Sigmoid colon (tissue), 6 donors: ENCODE measurements at regions not wholly inside any gene's neighbourhood (a gene's known extent, or its start where the extent isn't known, plus 50 kb on each side); places are given as distances from the start of the nearest gene placed in this dataset.

ENCODE experiments used
- DNase-seq: peaks from one replicate; pipeline ENCODE4 v3.0.0-alpha.2; 2019
- H3K27ac ChIP-seq, 4 donors: fragments of 200-600 bp; sonication (generic); one replicate each; pipeline ENCODE4 v1.5.1; 2016 to 2019; ENCODE audit warnings: mild to moderate bottlenecking in 1 of 4
- H3K27me3 ChIP-seq, 3 donors: fragments of 200-600 bp; sonication (generic); one replicate each; pipeline ENCODE4 v1.5.1; 2019; ENCODE audit warnings: mild to moderate bottlenecking in 1 of 3
- H3K36me3 ChIP-seq, 4 donors: fragments of 200-600 bp; sonication (generic); one replicate each; pipeline ENCODE4 v1.5.1; 2016 to 2019
- H3K4me1 ChIP-seq, 4 donors: fragments of 200-600 bp; sonication (generic); one replicate each; pipeline ENCODE4 v1.5.1; 2017 to 2019
- H3K4me3 ChIP-seq, 4 donors: fragments of 200-600 bp; sonication (generic); one replicate each; pipeline ENCODE4 v1.5.1; 2017 to 2019; ENCODE audit warnings: mild to moderate bottlenecking in 2 of 4, moderate library complexity in 1 of 4
- H3K9me3 ChIP-seq, 4 donors: fragments of 200-600 bp in 3 of 4; sonication (generic) in 3 of 4; one replicate each; pipeline versions ENCODE4 v1.5.1 to v1.6.1; 2013 to 2019
- EP300 ChIP-seq, 4 donors: sonication (generic); formaldehyde crosslinking; IDR thresholded peaks; one replicate each; pipeline ENCODE4 v1.6.1; 2017; ENCODE audit warnings: antibody characterized with exemption in 4 of 4
- POLR2A ChIP-seq, 2 donors: fragments of 450-650 bp; IDR thresholded peaks; one replicate each; pipeline ENCODE4 v1.6.1; 2016; ENCODE audit warnings: antibody characterized with exemption in 2 of 2, mild to moderate bottlenecking in 2 of 2, moderate library complexity in 2 of 2
- POLR2AphosphoS5 ChIP-seq, 4 donors: sonication (generic); formaldehyde crosslinking; IDR thresholded peaks; one replicate each; pipeline ENCODE4 v1.6.1; 2017; ENCODE audit warnings: antibody characterized with exemption in 4 of 4
- WGBS, 2 donors: extraction: QIAGEN DNeasy Blood & Tissue Kit; methylation state at CpG; one replicate each; pipeline ENCODE4 v1.1.7; 2013; 5-methylcytosine and 5-hydroxymethylcytosine counted together
- intact Hi-C: fragments of 100-400 bp; cut with DNase I; formaldehyde crosslinking; loops from one replicate; pipeline ENCODE4 v1.15.1; 2023
- TF ChIP-seq, protein P1 (sequence below), 4 experiments: fragments of 450-650 bp in 3 of 4; fragments of 200-600 bp in 1 of 4; IDR thresholded peaks; one replicate each; pipeline ENCODE4 v1.5.1; 2016 to 2019; ENCODE audit warnings: antibody characterized with exemption in 4 of 4, mild to moderate bottlenecking in 3 of 4, moderate library complexity in 2 of 4
- donor health status: healthy with polysubstance abuse.
- donor health status: healthy.

GRCh38 chr17:31758646-31759045 is 100.4 kb downstream of the COPRS start:
- no peak for DNase-seq
- Histone ChIP-seq H3K4me1 (no peaks in the 10 kb centered on the region), H3K36me3 (no peaks in the 10 kb centered on the region), H3K4me3 (no peak overlapping the region), H3K9me3 (no peaks in the 10 kb centered on the region), H3K27ac (no peak overlapping the region), H3K27me3 (no peaks in the 10 kb centered on the region)
- intact Hi-C loops = no loop called here
- WGBS, 2 donors = 86 to 93% methylated on average over 1 of the region's 1 CpG
- TF ChIP-seq, protein P1, sequence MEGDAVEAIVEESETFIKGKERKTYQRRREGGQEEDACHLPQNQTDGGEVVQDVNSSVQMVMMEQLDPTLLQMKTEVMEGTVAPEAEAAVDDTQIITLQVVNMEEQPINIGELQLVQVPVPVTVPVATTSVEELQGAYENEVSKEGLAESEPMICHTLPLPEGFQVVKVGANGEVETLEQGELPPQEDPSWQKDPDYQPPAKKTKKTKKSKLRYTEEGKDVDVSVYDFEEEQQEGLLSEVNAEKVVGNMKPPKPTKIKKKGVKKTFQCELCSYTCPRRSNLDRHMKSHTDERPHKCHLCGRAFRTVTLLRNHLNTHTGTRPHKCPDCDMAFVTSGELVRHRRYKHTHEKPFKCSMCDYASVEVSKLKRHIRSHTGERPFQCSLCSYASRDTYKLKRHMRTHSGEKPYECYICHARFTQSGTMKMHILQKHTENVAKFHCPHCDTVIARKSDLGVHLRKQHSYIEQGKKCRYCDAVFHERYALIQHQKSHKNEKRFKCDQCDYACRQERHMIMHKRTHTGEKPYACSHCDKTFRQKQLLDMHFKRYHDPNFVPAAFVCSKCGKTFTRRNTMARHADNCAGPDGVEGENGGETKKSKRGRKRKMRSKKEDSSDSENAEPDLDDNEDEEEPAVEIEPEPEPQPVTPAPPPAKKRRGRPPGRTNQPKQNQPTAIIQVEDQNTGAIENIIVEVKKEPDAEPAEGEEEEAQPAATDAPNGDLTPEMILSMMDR (IDR thresholded peaks at IDR 0.05) = no peak
- TF ChIP-seq POLR2AphosphoS5 (IDR thresholded peaks at IDR 0.05) (no peak), POLR2A (IDR thresholded peaks at IDR 0.05) (no peak), EP300 (IDR thresholded peaks at IDR 0.05) (no peak)

DNA sequence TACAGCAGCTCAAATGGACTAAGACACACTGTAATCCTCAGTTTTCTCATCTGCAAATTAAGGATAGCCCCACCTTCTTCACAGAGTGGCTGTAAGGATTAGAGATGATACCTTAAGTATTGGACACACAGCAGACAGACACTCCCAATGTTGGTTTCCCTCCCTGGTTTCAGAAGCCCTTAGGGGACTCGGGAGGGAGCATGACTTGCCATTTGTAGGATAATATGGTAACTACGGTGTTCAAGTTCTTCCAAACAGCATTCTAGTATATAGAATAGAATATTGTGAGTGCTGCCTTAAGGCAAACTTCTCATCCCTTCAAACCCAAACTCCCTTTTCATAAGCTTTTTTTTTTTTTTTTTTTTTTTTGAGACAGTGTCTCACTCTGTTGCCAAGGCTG is 101.9 kb downstream of the COPRS start:
- H3K27me3 ChIP-seq = no peaks in the 10 kb centered on the region
- no peak overlapping the region for H3K4me3 ChIP-seq
- no peaks in the 10 kb centered on the region for H3K9me3 ChIP-seq
- no peak for DNase-seq
- no peak for TF ChIP-seq EP300 (IDR thresholded peaks at IDR 0.05)
- TF ChIP-seq, protein P1 (IDR thresholded peaks at IDR 0.05) = no peak
- TF ChIP-seq POLR2A (IDR thresholded peaks at IDR 0.05) = no peak
- no peak for TF ChIP-seq POLR2AphosphoS5 (IDR thresholded peaks at IDR 0.05)
- intact Hi-C loops = no loop called here
- no peak overlapping the region for H3K27ac ChIP-seq
- no peaks in the 10 kb centered on the region for H3K4me1 ChIP-seq
- WGBS, 2 donors = 92 to 97% methylated on average over 2 of the region's 2 CpGs
- no peaks in the 10 kb centered on the region for H3K36me3 ChIP-seq

DNA sequence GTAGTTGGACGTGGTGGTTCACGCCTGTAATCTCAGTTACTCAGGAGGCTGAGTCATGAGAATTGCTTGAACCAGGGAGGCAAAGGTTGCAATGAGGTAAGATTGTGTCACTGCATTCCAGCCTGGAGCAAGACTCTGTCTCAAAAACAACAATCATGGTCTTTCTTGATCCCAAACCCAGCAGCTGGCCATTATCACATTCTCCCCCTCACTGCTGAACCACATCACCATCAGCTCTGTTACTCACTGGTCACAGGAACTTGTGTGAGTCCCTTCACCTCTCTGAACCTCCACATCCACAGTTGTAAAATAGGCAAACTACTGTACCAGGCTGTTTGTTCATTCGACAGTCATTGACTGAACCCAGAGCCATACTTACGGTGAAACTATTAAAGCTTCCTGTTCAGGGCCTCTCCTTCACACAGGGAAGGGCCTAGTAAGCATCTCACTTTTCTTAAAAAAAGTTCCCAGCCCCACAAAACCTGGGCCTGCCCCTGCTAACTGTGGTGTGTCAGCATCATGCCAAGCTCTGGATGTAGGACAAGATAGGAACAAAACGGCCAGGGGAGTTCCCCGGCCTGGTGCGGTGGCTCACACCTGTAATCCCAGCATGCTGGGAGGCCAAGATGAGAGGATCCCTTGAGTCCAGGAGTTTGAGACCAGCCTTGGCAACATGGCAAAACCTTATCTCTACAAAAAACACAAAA is 104.7 kb downstream of the COPRS start:
- no peak overlapping the region for H3K27ac ChIP-seq
- TF ChIP-seq EP300 (IDR thresholded peaks at IDR 0.05) (no peak), POLR2AphosphoS5 (IDR thresholded peaks at IDR 0.05) (no peak), POLR2A (IDR thresholded peaks at IDR 0.05) (no peak)
- TF ChIP-seq, protein P1 (IDR thresholded peaks at IDR 0.05) = no peak
- no peaks in the 10 kb centered on the region for H3K27me3 ChIP-seq
- no peak overlapping the region for H3K4me3 ChIP-seq
- WGBS, 2 donors = 65 to 85% methylated on average over 7 of the region's 7 CpGs
- DNase-seq = no peak
- no peaks in the 10 kb centered on the region for H3K4me1 ChIP-seq
- intact Hi-C loops = no loop called here
- H3K36me3 ChIP-seq = no peaks in the 10 kb centered on the region
- no peaks in the 10 kb centered on the region for H3K9me3 ChIP-seq

DNA sequence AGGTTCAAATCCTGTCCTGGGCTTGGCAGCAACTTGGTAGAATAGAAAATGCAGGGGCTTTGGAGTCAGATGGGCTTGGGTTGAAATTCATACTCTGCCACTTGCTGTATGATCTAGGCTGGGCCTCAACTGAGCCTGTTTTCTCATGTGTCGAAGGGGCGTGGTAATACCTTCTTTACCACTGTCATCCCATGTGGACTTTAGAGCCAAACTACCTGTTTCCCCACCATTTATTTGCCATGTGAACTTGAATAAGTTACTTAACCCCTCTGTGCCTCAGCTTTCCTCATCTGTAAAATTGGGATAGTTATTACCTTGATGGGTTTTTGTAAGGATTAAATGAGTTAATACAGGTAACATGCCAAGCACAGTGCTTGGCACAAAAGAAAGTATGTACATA is 106.0 kb downstream of the COPRS start:
- no peak for TF ChIP-seq POLR2AphosphoS5 (IDR thresholded peaks at IDR 0.05)
- TF ChIP-seq EP300 (IDR thresholded peaks at IDR 0.05) = no peak
- TF ChIP-seq, protein P1 (IDR thresholded peaks at IDR 0.05) = no peak
- no peak for TF ChIP-seq POLR2A (IDR thresholded peaks at IDR 0.05)
- WGBS, 2 donors = 35 to 80% methylated on average over 2 of the region's 2 CpGs
- Histone ChIP-seq H3K9me3 (no peaks in the 10 kb centered on the region), H3K36me3 (no peaks in the 10 kb centered on the region), H3K4me3 (no peak overlapping the region), H3K27ac (no peak overlapping the region), H3K27me3 (no peaks in the 10 kb centered on the region), H3K4me1 (peaks cover 0 to 5% (median 2%) of the 10 kb centered on the region in 4 donors)
- no peak for DNase-seq
- intact Hi-C loops = no loop called here

- no peaks in the 10 kb centered on the region for H3K27me3 ChIP-seq
- H3K4me3 ChIP-seq = no peak overlapping the region
- H3K27ac ChIP-seq = no peak overlapping the region
- 77 to 83% methylated on average over 6 of the region's 6 CpGs for WGBS, 2 donors
- no peaks in the 10 kb centered on the region for H3K36me3 ChIP-seq
- DNase-seq = no peak
- H3K4me1 ChIP-seq = peaks cover 0 to 5% (median 2%) of the 10 kb centered on the region in 4 donors
- no peaks in the 10 kb centered on the region for H3K9me3 ChIP-seq
- intact Hi-C loops = no loop called here
- no peak for TF ChIP-seq POLR2A (IDR thresholded peaks at IDR 0.05)
- no peak for TF ChIP-seq POLR2AphosphoS5 (IDR thresholded peaks at IDR 0.05)
- TF ChIP-seq EP300 (IDR thresholded peaks at IDR 0.05) = no peak
- TF ChIP-seq, protein P1 (IDR thresholded peaks at IDR 0.05) = no peak
These were observed 106.5 kb downstream of the COPRS start for GRCh38 chr17:31752584-31752983.
